GM12878 (cell line): ENCODE measurements at regions not wholly inside any gene's neighbourhood (a gene's known extent, or its start where the extent isn't known, plus 50 kb on each side); places are given as distances from the start of the nearest gene placed in this dataset.

Source experiments
- BCLAF1 ChIP-seq: fragments of 450-650 bp; IDR thresholded peaks from 2 replicates; pipeline ENCODE4 v1.6.1; 2017; ENCODE audit warnings: antibody characterized with exemption, mild to moderate bottlenecking, moderate library complexity
- BRCA1 ChIP-seq: IDR thresholded peaks from 2 replicates; pipeline ENCODE4 v1.6.1; 2011; ENCODE audit warnings: low read depth, low read length, improper control_type of control experiment
- CBFB ChIP-seq: IDR thresholded peaks from 2 replicates; pipeline ENCODE4 v1.6.1; 2016; ENCODE audit warnings: antibody characterized with exemption, low read depth
- CTCF ChIP-seq, 3 experiments: IDR thresholded peaks in 2 of 3; conservative IDR thresholded peaks in 1 of 3; 2 replicates each; pipeline ENCODE4 v1.5.1; 2011; ENCODE audit warnings: low read depth in 3 of 3, low read length in 3 of 3, mild to moderate bottlenecking in 3 of 3, control low read depth in 2 of 3, moderate library complexity in 2 of 3, inconsistent platforms in 1 of 3, mixed read lengths in 1 of 3; ENCODE audit not compliant: control insufficient read depth in 2 of 3, insufficient read depth in 1 of 3; ENCODE audit errors: extremely low read depth in 1 of 3
- EP300 ChIP-seq, 2 experiments: fragments of 150-350 bp in 1 of 2; IDR thresholded peaks; 2 replicates each; pipeline ENCODE4 v1.6.1; 2011 to 2012; ENCODE audit warnings: low read depth in 2 of 2, low read length in 2 of 2, borderline replicate concordance in 1 of 2, improper control_type of control experiment in 1 of 2, inconsistent platforms in 1 of 2; ENCODE audit not compliant: control insufficient read depth in 1 of 2
- POLR2A ChIP-seq: IDR thresholded peaks from 2 replicates; pipeline ENCODE4 v1.6.1; 2011; ENCODE audit warnings: low read depth, mild to moderate bottlenecking, low read length
- RB1 ChIP-seq: fragments of 450-650 bp; formaldehyde crosslinking; IDR thresholded peaks from 2 replicates; pipeline ENCODE4 v1.6.1; 2017; ENCODE audit warnings: mild to moderate bottlenecking, borderline replicate concordance
- SMC3 ChIP-seq: IDR thresholded peaks from 2 replicates; pipeline ENCODE4 v1.6.1; 2011; ENCODE audit warnings: low read length, improper control_type of control experiment, borderline replicate concordance

GRCh38 chr20:61043681-61044080 is 208.4 kb upstream of the CDH4 start:
- no peak for TF ChIP-seq CBFB
- no peak for TF ChIP-seq CTCF (IDR thresholded peaks at IDR 0.05 in 2 of 3, conservative IDR thresholded peaks at IDR 0.05 in 1 of 3; ENCODE audit: control insufficient read depth in 2 of 3, extremely low read depth in 1 of 3, insufficient read depth in 1 of 3, low read depth in 3 of 3, low read length in 3 of 3)
- no peak for TF ChIP-seq SMC3
- TF ChIP-seq BRCA1 = no peak
- no peak for TF ChIP-seq RB1
- no peak for TF ChIP-seq BCLAF1
- no peak for TF ChIP-seq EP300 (IDR thresholded peaks at IDR 0.05; ENCODE audit: borderline replicate concordance in 1 of 2, control insufficient read depth in 1 of 2, low read depth in 2 of 2, low read length in 2 of 2)
- TF ChIP-seq POLR2A = no peak
